CD4-positive, alpha-beta T cell (primary cell): ENCODE measurements at regions not wholly inside any gene's neighbourhood (a gene's known extent, or its start where the extent isn't known, plus 50 kb on each side); places are given as distances from the start of the nearest gene placed in this dataset.

Experiments
- ATAC-seq: fragments of 200-7000 bp; cut with Tn5 transposase; one replicate; pipeline ENCODE4 v1.10.0; 2022; ENCODE audit warnings: mild to moderate bottlenecking; ENCODE audit not compliant: poor library complexity
- CTCF ChIA-PET: fragments of 350-600 bp; sonication (Branson Sonifier 250); formaldehyde crosslinking; loops from one replicate; lab custom pipeline; 2021; ENCODE audit warnings: antibody characterized with exemption, inconsistent platforms; lab: Charles Lee
- POLR2A ChIA-PET: fragments of 350-600 bp; sonication (Branson Sonifier 250); formaldehyde crosslinking; loops from one replicate; lab custom pipeline; 2021; ENCODE audit warnings: antibody characterized with exemption, inconsistent platforms; lab: Charles Lee
- DNase-seq, 14 experiments: peaks; one replicate each; pipeline ENCODE4 v3.0.0-alpha.2; 2013 to 2020; ENCODE audit warnings: mixed read lengths in 2 of 14
- H3K27ac ChIP-seq, 2 donors: one replicate each; pipeline versions ENCODE4 v1.5.1 to v1.7.0; 2013; ENCODE audit warnings: low read length in 2 of 2, low read depth in 1 of 2, mild to moderate bottlenecking in 1 of 2
- H3K27me3 ChIP-seq, 2 experiments: 1 replicate in 1 of 2; 2 replicates in 1 of 2; pipeline versions ENCODE4 v1.6.1 to v1.7.0; 2013; ENCODE audit warnings: low read length in 2 of 2, control low read depth in 1 of 2, mild to moderate bottlenecking in 1 of 2, moderate library complexity in 1 of 2; ENCODE audit not compliant: insufficient read depth in 2 of 2, control insufficient read depth in 1 of 2
- H3K36me3 ChIP-seq: one replicate; pipeline ENCODE4 v1.6.1; 2013; ENCODE audit warnings: low read length, control low read depth; ENCODE audit not compliant: insufficient read depth
- H3K4me1 ChIP-seq: one replicate; pipeline ENCODE4 v1.6.1; 2013; ENCODE audit warnings: low read length, control low read depth; ENCODE audit not compliant: insufficient read depth
- H3K4me3 ChIP-seq: one replicate; pipeline ENCODE4 v1.5.1; 2013; ENCODE audit warnings: mild to moderate bottlenecking, low read length, moderate library complexity
- H3K9me3 ChIP-seq, 2 experiments: 1 replicate in 1 of 2; 2 replicates in 1 of 2; pipeline versions ENCODE4 v1.6.1 to v1.7.0; 2013; ENCODE audit warnings: low read length in 2 of 2, mild to moderate bottlenecking in 2 of 2, control low read depth in 1 of 2, moderate library complexity in 1 of 2; ENCODE audit not compliant: control insufficient read depth in 1 of 2, insufficient read depth in 1 of 2
- H3K27ac Mint-ChIP-seq: one replicate; pipeline ENCODE4 v1.8.0; 2020; ENCODE audit warnings: mixed read lengths
- H3K27me3 Mint-ChIP-seq: one replicate; pipeline ENCODE4 v1.8.0; 2021; ENCODE audit warnings: mixed read lengths
- H3K36me3 Mint-ChIP-seq: one replicate; pipeline ENCODE4 v1.8.0; 2021; ENCODE audit warnings: low read depth, mixed read lengths
- H3K4me1 Mint-ChIP-seq: one replicate; pipeline ENCODE4 v1.8.0; 2021; ENCODE audit warnings: low read depth, mixed read lengths
- H3K4me3 Mint-ChIP-seq: one replicate; pipeline ENCODE4 v1.8.0; 2020; ENCODE audit warnings: mild to moderate bottlenecking, mixed read lengths
- H3K9me3 Mint-ChIP-seq: one replicate; pipeline ENCODE4 v1.8.0; 2020; ENCODE audit warnings: mixed read lengths
- intact Hi-C, 2 experiments: fragments of 100-400 bp; cut with DNase I in 1 of 2; cut with micrococcal nuclease in 1 of 2; formaldehyde crosslinking; loops; one replicate each; pipeline versions ENCODE4 v1.15.1 to v1.9.0; 2023 to 2025; cut with DNase I, micrococcal nuclease
- TF ChIP-seq, protein P1 (sequence below): fragments of 200-600 bp; IDR thresholded peaks from one replicate; pipeline ENCODE4 v1.8.0; 2022; ENCODE audit warnings: antibody characterized with exemption, mild to moderate bottlenecking

- Mint-ChIP-seq H3K4me1 (no peaks in the 10 kb centered on the region), H3K9me3 (peaks cover 2% of the 10 kb centered on the region), H3K4me3 (no peak overlapping the region), H3K27ac (no peak overlapping the region), H3K27me3 (no peaks in the 10 kb centered on the region), H3K36me3 (no peaks in the 10 kb centered on the region)
- ChIA-PET CTCF (no interaction called here), POLR2A (no interaction called here)
- Histone ChIP-seq H3K4me3 (no peak overlapping the region), H3K4me1 (no peaks in the 10 kb centered on the region), H3K9me3 (no peaks in the 10 kb centered on the region), H3K27ac (no peak overlapping the region), H3K36me3 (no peaks in the 10 kb centered on the region), H3K27me3 (no peaks in the 10 kb centered on the region)
- intact Hi-C loops, result no loop called here
- DNase-seq, result no peak
- TF ChIP-seq, protein P1, sequence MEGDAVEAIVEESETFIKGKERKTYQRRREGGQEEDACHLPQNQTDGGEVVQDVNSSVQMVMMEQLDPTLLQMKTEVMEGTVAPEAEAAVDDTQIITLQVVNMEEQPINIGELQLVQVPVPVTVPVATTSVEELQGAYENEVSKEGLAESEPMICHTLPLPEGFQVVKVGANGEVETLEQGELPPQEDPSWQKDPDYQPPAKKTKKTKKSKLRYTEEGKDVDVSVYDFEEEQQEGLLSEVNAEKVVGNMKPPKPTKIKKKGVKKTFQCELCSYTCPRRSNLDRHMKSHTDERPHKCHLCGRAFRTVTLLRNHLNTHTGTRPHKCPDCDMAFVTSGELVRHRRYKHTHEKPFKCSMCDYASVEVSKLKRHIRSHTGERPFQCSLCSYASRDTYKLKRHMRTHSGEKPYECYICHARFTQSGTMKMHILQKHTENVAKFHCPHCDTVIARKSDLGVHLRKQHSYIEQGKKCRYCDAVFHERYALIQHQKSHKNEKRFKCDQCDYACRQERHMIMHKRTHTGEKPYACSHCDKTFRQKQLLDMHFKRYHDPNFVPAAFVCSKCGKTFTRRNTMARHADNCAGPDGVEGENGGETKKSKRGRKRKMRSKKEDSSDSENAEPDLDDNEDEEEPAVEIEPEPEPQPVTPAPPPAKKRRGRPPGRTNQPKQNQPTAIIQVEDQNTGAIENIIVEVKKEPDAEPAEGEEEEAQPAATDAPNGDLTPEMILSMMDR, result no peak
- ATAC-seq, result no peak
Measured at GRCh38 chr2:144082327-144082726, 437.6 kb downstream of the ZEB2 start.

- TF ChIP-seq, protein P1, result no peak
- no peaks in the 10 kb centered on the region for H3K9me3 ChIP-seq
- ChIA-PET CTCF (no interaction called here), POLR2A (no interaction called here)
- no peak for DNase-seq
- H3K36me3 ChIP-seq, result no peaks in the 10 kb centered on the region
- Mint-ChIP-seq H3K4me3 (no peak overlapping the region), H3K36me3 (no peaks in the 10 kb centered on the region), H3K9me3 (no peaks in the 10 kb centered on the region), H3K4me1 (no peaks in the 10 kb centered on the region), H3K27me3 (no peaks in the 10 kb centered on the region), H3K27ac (no peak overlapping the region)
- intact Hi-C loops, result no loop called here
- H3K27me3 ChIP-seq, result no peaks in the 10 kb centered on the region
- H3K4me3 ChIP-seq, result no peak overlapping the region
- H3K4me1 ChIP-seq, result no peaks in the 10 kb centered on the region
- no peak for ATAC-seq
- no peak overlapping the region for H3K27ac ChIP-seq
Measured at GRCh38 chr2:144081272-144081671, 438.6 kb downstream of the ZEB2 start.

DNA sequence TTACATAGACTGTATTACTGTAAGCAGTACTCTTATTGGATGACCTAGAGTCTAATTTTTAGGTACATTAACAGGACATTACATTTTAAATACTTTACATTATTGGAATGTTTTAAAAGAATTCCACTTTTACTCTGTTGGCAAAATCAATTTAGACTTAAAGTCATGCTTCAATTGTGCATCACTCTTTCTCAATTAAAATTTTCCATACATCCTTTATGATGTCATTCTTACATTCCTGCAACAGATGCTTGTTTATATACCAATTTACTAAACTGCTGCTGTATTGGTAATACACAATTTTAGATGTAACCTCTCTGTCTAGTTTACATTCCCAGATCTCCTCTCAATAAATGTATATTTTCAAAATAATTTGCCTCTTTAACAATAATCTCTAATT is 440.1 kb downstream of the ZEB2 start:
- ChIA-PET CTCF (no interaction called here), POLR2A (no interaction called here)
- intact Hi-C loops, result no loop called here
- no peaks in the 10 kb centered on the region for H3K4me1 ChIP-seq
- no peak for ATAC-seq
- H3K36me3 ChIP-seq, result no peaks in the 10 kb centered on the region
- H3K27me3 Mint-ChIP-seq, result no peaks in the 10 kb centered on the region
- H3K27ac ChIP-seq, result no peak overlapping the region
- H3K4me1 Mint-ChIP-seq, result no peaks in the 10 kb centered on the region
- H3K4me3 ChIP-seq, result no peak overlapping the region
- DNase-seq, result no peak
- TF ChIP-seq, protein P1, result no peak
- no peaks in the 10 kb centered on the region for H3K9me3 Mint-ChIP-seq
- no peaks in the 10 kb centered on the region for H3K27me3 ChIP-seq
- H3K9me3 ChIP-seq, result no peaks in the 10 kb centered on the region
- no peak overlapping the region for H3K4me3 Mint-ChIP-seq
- H3K27ac Mint-ChIP-seq, result no peak overlapping the region
- no peaks in the 10 kb centered on the region for H3K36me3 Mint-ChIP-seq
